ENCODE measurements at regions not wholly inside any gene's neighbourhood (a gene's known extent, or its start where the extent isn't known, plus 50 kb on each side); places are given as distances from the start of the nearest gene placed in this dataset.
"Not testable (repeated sequence)": the region's sequence is repeated elsewhere in the genome, so short reads cannot be mapped to it uniquely, and the experiment has no call there.

- not testable (repeated sequence) for DNase-seq
Observed at GRCh38 chr12:131401907-131402633, 308.8 kb upstream of the SFSWAP start.

GRCh38 chr12:131402781-131403396, 308.0 kb upstream of the SFSWAP start:
- DNase-seq: no peak

GRCh38 chr12:131403676-131404075, 307.2 kb upstream of the SFSWAP start:
- no peak for DNase-seq

- no peak for DNase-seq
Observed at GRCh38 chr12:131404705-131405104, 306.2 kb upstream of the SFSWAP start.

DNA sequence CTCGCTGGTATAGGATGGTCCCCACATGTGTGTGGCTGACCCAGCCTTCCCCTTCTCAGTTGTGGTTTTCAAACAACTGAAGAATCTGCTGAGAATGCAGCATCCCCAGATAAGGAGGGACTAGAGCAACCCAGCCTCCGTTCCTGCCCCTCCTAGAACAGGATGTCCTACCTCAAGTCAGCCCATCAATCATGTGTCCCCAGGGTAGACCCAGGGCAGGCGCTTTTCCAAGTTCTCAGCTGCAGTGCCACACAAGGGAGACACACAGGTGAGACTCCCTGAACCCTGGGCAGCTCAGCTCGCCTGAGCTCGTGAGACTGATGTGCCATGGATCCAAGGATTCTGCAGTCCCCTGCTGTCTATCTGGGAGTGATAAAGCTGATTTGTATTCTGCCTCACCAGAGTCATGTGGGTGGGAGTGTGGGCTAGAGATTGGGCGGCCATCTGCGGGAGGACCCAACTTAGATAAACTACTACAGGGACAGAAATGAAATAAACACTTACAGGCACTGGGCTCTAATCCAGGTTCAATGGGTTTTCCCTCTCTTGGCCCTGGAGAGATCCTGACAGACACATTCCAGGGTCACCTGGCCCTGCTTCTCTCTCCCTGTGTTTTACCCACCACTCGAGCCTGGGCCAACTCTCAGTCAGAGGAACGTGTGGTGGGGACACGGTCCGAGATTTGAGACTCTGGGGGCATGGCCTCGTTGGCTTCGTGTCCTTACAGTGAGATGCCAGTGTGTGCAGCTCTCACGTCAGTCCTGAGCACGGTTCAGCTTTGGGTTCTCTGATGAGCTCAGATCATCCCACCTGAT, 303.5 kb upstream of the SFSWAP start:
- no peak for DNase-seq

GRCh38 chr12:131408036-131408365, 302.9 kb upstream of the SFSWAP start:
- DNase-seq: no peak

GRCh38 chr12:131408484-131408883, 302.4 kb upstream of the SFSWAP start:
- DNase-seq: no peak

- no peak for DNase-seq
Observed at GRCh38 chr12:131409211-131409610, 301.7 kb upstream of the SFSWAP start.

- not testable (repeated sequence) for DNase-seq
Observed at GRCh38 chr12:131411827-131412226, 299.1 kb upstream of the SFSWAP start.

- no peak for DNase-seq
Observed at GRCh38 chr12:131413006-131413405, 297.9 kb upstream of the SFSWAP start.

DNA sequence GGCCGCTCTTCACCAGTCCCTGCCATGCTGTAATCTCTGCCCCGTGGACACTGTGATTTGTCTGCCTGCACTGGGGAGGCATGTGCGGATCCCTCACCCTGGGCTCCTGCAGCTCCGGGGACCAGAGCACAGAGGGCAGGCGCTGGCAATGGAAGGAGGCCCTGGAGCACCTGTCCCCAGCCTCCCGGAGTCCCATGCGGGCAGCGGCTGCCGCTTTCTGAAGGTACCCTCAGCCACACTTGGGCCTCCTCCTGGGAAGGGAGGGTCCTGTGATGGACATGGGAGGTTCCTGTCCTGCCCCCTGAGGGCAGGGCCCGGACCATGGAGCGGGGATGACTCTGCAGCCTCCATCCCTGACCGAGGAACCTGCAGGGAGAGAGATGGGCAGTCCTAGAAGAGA, 297.4 kb upstream of the SFSWAP start:
- no peak for DNase-seq

DNA sequence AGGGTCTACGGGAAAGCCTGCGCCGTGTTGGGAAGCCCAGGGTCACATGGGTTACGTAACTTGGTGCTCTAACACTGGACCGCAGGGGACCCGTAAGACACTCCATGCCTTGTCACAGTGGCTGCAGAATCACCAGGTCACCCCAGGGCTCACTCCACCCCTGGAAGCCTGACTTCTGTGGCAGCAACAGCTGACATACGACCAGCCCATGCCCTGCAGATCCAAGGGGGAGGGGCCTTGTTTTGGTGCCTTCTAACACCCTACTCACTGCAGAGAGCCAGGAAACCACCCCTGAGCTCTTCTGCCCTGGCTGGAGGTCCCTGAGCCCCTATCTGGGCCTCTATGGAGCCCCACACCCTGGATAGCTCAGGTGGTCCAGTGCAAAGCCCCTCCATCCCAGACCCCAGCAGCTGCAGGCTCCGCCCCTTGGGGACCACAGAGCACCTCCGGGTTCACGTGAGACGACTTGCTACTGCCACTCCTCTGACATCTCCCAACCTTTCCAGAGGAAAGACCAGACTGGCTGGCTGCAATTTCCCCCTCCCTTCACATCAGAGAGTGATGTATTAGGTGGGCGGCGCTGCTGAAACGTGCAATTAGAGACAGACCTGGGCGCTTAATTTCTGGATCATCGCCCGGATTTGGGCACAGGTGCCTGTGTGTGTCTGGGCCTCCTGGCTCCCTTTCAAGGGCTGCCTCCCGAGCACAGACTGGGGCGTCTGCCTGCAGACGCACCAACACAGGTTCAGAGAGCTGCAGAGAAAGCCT, 296.6 kb upstream of the SFSWAP start:
- DNase-seq: not testable (repeated sequence)

- no peak for DNase-seq
Observed at GRCh38 chr12:131415781-131416180, 295.1 kb upstream of the SFSWAP start.

DNA sequence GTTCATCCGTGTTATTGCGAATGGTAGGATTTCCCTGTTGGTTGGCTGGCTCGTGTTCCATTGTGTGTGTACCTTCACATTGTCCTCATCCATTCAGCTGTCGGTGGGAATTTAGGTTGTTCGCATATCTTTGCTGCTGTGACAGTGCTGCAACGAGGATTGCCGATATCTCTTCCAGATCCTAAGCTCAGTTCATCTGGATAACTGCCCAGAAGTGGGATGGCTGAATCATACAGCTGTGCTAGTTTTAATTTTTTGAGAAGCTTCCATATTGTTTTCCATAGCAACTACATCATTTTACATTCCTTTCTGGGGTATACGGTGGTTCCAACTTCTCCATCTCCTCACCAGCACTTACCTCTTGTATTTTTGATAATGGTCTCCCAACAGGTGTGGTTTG, 292.8 kb upstream of the SFSWAP start:
- no peak for DNase-seq

- DNase-seq: no peak
Observed at GRCh38 chr12:131418884-131419283, 292.0 kb upstream of the SFSWAP start.

DNA sequence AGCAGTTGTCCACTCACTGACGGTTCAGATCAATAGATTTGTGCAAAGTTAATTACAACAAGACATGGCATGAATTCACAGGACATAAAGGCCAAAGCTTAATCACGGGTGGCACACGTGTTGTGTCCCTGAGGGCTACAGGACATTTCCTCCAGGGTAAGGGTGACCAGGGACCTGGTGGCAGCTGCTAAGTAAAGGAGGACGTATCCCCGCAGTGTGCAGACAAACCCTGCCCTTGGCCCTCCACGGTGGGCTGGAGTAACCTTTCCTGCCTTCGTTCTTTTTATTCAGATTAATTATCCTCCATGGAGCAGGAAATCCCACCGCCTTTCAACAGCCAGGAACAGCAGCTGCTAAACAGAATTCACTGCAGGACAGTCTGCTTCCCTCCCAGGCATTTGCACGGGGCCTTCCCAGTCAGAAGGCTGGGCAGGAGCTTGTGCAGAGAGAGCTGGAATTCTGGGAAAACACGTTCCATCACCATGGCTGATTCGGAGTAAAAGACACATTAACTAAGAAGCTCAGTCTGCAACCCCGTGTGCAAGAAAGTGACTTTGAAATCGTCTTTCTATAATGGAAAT, 289.9 kb upstream of the SFSWAP start:
- no peak for DNase-seq

DNA sequence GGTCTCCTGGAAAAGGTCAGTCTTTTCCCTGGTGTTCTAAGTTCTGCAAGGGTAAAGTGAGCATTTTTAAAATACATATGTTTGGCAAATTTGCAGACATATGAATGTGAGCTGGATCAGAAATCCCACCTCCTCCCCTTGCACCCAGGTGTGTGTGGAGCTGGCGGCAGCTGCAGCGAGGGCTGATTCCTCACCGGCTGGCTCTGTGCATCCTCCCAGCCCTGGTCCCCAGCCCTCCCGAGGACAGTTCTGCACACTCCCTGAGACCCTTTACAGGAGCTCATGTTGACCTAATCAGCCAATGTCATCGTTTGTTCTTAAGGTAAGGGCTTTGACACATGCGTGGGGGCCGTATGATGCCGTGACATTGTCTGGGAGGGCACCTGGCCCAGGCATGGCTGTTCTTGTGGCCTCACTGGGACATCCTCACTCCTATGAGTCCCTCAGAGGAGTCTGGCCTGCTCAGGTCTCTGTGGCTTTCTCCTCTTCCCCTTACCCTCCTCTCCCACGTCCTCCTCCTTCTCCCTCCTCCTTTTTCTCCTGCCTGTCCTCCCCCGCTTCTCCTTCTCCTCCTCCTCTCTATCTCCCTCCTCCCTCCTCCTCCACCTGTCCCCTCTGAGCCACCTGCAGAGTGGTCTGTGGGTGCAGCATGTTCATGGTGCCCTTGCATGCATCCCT, 289.2 kb upstream of the SFSWAP start:
- DNase-seq: no peak

- DNase-seq: no peak
Observed at GRCh38 chr12:131422187-131422520, 288.7 kb upstream of the SFSWAP start.

DNA sequence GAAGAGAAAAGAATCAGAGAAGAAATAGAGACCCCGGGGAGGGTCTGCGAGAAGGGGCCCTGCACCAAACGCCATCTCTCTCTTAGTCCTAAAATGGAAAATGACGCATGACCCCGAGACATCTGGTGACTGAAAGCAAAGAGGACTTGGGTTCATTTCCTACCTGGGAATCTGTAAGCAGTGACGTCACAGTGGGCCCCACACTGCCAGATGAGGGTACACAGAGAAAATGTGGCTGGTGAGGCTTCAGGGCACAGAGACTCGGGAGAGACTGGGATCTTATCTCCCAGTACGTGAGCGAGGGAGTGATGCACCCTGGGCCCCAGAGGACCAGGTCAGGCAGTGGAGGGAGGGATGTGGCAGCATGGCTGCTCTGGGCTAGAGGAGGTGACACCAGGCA, 288.1 kb upstream of the SFSWAP start:
- DNase-seq: no peak

- DNase-seq: no peak
Observed at GRCh38 chr12:131424270-131424669, 286.6 kb upstream of the SFSWAP start.

- no peak for DNase-seq
Observed at GRCh38 chr12:131425112-131426075, 285.5 kb upstream of the SFSWAP start.
